Loucy (cell line): ENCODE measurements at regions not wholly inside any gene's neighbourhood (a gene's known extent, or its start where the extent isn't known, plus 50 kb on each side); places are given as distances from the start of the nearest gene placed in this dataset.

Experiments
- EZH2phosphoT487 ChIP-seq: fragments of 200-600 bp; IDR thresholded peaks from 2 replicates; pipeline ENCODE4 v1.6.1; 2018; ENCODE audit warnings: antibody characterized with exemption, mild to moderate bottlenecking, moderate library complexity, borderline replicate concordance
- TF ChIP-seq, protein P1 (sequence below): fragments of 200-600 bp; sonication (generic); conservative IDR thresholded peaks from 2 replicates; pipeline ENCODE4 v1.5.1; 2014; ENCODE audit warnings: mild to moderate bottlenecking, antibody characterized with exemption, low read length

DNA sequence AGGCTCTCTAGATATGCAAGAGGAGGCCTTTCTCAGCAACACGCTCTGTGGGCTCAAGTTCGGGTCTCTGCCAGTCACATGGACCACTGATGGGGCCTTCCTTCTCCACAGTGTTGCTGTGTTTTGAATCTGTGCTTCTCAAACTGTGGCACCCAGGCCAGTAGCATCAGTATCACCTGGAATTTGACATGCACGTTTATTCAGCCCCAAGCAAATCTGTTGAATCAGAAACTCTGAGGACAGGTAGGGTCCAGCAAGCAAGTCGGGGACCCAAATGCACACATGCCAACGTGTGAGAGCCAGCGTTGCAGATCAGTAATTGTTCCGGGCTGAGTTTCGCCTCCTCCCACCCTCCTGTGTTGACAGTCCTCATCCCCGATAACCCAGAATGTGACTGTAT is 502.6 kb downstream of the IRX1 start:
- TF ChIP-seq, protein P1, sequence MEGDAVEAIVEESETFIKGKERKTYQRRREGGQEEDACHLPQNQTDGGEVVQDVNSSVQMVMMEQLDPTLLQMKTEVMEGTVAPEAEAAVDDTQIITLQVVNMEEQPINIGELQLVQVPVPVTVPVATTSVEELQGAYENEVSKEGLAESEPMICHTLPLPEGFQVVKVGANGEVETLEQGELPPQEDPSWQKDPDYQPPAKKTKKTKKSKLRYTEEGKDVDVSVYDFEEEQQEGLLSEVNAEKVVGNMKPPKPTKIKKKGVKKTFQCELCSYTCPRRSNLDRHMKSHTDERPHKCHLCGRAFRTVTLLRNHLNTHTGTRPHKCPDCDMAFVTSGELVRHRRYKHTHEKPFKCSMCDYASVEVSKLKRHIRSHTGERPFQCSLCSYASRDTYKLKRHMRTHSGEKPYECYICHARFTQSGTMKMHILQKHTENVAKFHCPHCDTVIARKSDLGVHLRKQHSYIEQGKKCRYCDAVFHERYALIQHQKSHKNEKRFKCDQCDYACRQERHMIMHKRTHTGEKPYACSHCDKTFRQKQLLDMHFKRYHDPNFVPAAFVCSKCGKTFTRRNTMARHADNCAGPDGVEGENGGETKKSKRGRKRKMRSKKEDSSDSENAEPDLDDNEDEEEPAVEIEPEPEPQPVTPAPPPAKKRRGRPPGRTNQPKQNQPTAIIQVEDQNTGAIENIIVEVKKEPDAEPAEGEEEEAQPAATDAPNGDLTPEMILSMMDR: no peak
- no peak for TF ChIP-seq EZH2phosphoT487
